SK-N-SH (cell line): ENCODE measurements at regions not wholly inside any gene's neighbourhood (a gene's known extent, or its start where the extent isn't known, plus 50 kb on each side); places are given as distances from the start of the nearest gene placed in this dataset.

Experiments
- CTCF ChIA-PET: fragments of 300-600, 350-600 bp; formaldehyde crosslinking; extraction: SDS; loops from one replicate; lab custom pipeline; 2021; lab: Yijun Ruan, JAX
- POLR2A ChIA-PET: fragments of 350-600 bp; sonication (Branson Sonifier 250); formaldehyde crosslinking; extraction: SDS; loops from one replicate; lab custom pipeline; 2020; ENCODE audit warnings: antibody characterized with exemption, inconsistent platforms; lab: Yijun Ruan, JAX
- DNase-seq: peaks from one replicate; pipeline ENCODE4 v3.0.0; 2012
- H2AFZ ChIP-seq: fragments of 200-600 bp; sonication (generic); 2 replicates; pipeline ENCODE4 v1.8.1; 2016; ENCODE audit warnings: antibody characterized with exemption, mild to moderate bottlenecking, low read depth
- H3F3A ChIP-seq: fragments of 200-600 bp; sonication (generic); replicated peaks from 2 replicates; pipeline ENCODE3; 2016; ENCODE audit warnings: antibody characterized with exemption, mild to moderate bottlenecking; ENCODE audit not compliant: insufficient read depth
- H3K27ac ChIP-seq, 2 experiments: fragments of 200-500 bp in 1 of 2; fragments of 200-600 bp in 1 of 2; sonication (Bioruptor generic) in 1 of 2; sonication (generic), shearing (Covaris generic) in 1 of 2; 2 replicates each; pipeline versions ENCODE4 v1.5.1 to v1.6.1; 2014 to 2016; ENCODE audit warnings: low read depth in 2 of 2, inconsistent platforms in 1 of 2, low read length in 1 of 2, mild to moderate bottlenecking in 1 of 2, mixed read lengths in 1 of 2
- H3K27me3 ChIP-seq: fragments of 200-600 bp; sonication (generic), shearing (Covaris generic); 2 replicates; pipeline ENCODE4 v1.6.1; 2016; ENCODE audit warnings: mixed run types; ENCODE audit not compliant: insufficient read depth
- H3K36me3 ChIP-seq, 2 experiments: fragments of 200-500 bp in 1 of 2; fragments of 200-600 bp in 1 of 2; sonication (Bioruptor generic) in 1 of 2; sonication (generic) in 1 of 2; replicated peaks in 1 of 2; 2 replicates each; pipeline versions ENCODE3 to v1.5.1; 2014 to 2016; ENCODE audit warnings: low read length in 1 of 2, mild to moderate bottlenecking in 1 of 2; ENCODE audit not compliant: insufficient read depth in 2 of 2, control insufficient read depth in 1 of 2
- H3K4me1 ChIP-seq, 2 experiments: fragments of 200-500 bp in 1 of 2; fragments of 200-600 bp in 1 of 2; sonication (Bioruptor generic) in 1 of 2; sonication (generic), shearing (Covaris generic) in 1 of 2; 2 replicates each; pipeline versions ENCODE4 v1.5.1 to v1.6.1; 2014 to 2016; ENCODE audit warnings: low read depth in 1 of 2, low read length in 1 of 2, mixed run types in 1 of 2; ENCODE audit not compliant: insufficient read depth in 2 of 2, control insufficient read depth in 1 of 2
- H3K4me2 ChIP-seq: fragments of 200-600 bp; sonication (generic), shearing (Covaris generic); 2 replicates; pipeline ENCODE4 v1.6.1; 2017; ENCODE audit warnings: mixed run types
- H3K4me3 ChIP-seq, 2 experiments: fragments of 200-500 bp in 1 of 2; fragments of 200-600 bp in 1 of 2; sonication (Bioruptor generic) in 1 of 2; sonication (generic), shearing (Covaris generic) in 1 of 2; 2 replicates each; pipeline versions ENCODE4 v1.5.1 to v1.8.1; 2014 to 2016; ENCODE audit warnings: low read depth in 2 of 2, inconsistent platforms in 1 of 2, low read length in 1 of 2, mild to moderate bottlenecking in 1 of 2, mixed read lengths in 1 of 2, moderate library complexity in 1 of 2
- H3K79me2 ChIP-seq: fragments of 200-600 bp; sonication (generic); 2 replicates; pipeline ENCODE4 v1.8.1; 2017; ENCODE audit warnings: mild to moderate bottlenecking; ENCODE audit not compliant: insufficient read depth
- H3K9ac ChIP-seq: fragments of 200-600 bp; sonication (generic); 2 replicates; pipeline ENCODE4 v1.6.1; 2017; ENCODE audit warnings: mixed run types
- H3K9me2 ChIP-seq: fragments of 200-600 bp; sonication (generic); 2 replicates; pipeline ENCODE4 v1.6.1; 2017; ENCODE audit warnings: mixed run types
- H3K9me3 ChIP-seq: fragments of 200-600 bp; sonication (generic); 2 replicates; pipeline ENCODE4 v1.6.1; 2017; ENCODE audit warnings: mixed run types, mild to moderate bottlenecking, moderate library complexity
- H4K20me1 ChIP-seq: fragments of 200-600 bp; sonication (generic); 2 replicates; pipeline ENCODE4 v1.6.1; 2017; ENCODE audit warnings: mild to moderate bottlenecking, mixed run types; ENCODE audit not compliant: insufficient read depth
- CHD2 ChIP-seq: fragments of 150-350 bp; IDR thresholded peaks from 2 replicates; pipeline ENCODE4 v1.6.1; 2018; ENCODE audit warnings: low read length; ENCODE audit not compliant: partially characterized antibody
- EZH2phosphoT487 ChIP-seq: fragments of 200-600 bp; sonication (generic); IDR thresholded peaks from 2 replicates; pipeline ENCODE4 v1.6.1; 2017; ENCODE audit warnings: low read depth, mixed run types, mild to moderate bottlenecking, antibody characterized with exemption, moderate library complexity, borderline replicate concordance
- FOSL2 ChIP-seq: IDR thresholded peaks from 2 replicates; pipeline ENCODE4 v1.4.0; 2012; ENCODE audit warnings: low read depth, mild to moderate bottlenecking, moderate library complexity, borderline replicate concordance
- FOXM1 ChIP-seq: IDR thresholded peaks from 2 replicates; pipeline ENCODE4 v1.4.0; 2012; ENCODE audit warnings: low read depth, mild to moderate bottlenecking
- GABPA ChIP-seq: IDR thresholded peaks from 2 replicates; pipeline ENCODE4 v1.4.0; 2012; ENCODE audit warnings: low read depth, mild to moderate bottlenecking
- JUND ChIP-seq: IDR thresholded peaks from 2 replicates; pipeline ENCODE4 v1.4.0; 2012
- NFIC ChIP-seq: IDR thresholded peaks from 2 replicates; pipeline ENCODE4 v1.4.0; 2012; ENCODE audit warnings: borderline replicate concordance
- POLR2AphosphoS5 ChIP-seq: IDR thresholded peaks from 2 replicates; pipeline ENCODE4 v1.6.1; 2012; ENCODE audit warnings: low read depth, low read length
- RAD21 ChIP-seq: IDR thresholded peaks from 2 replicates; pipeline ENCODE4 v1.6.1; 2012; ENCODE audit warnings: mild to moderate bottlenecking, low read length
- RFX5 ChIP-seq: IDR thresholded peaks from 2 replicates; pipeline ENCODE4 v1.6.1; 2012; ENCODE audit warnings: mild to moderate bottlenecking, improper control_type of control experiment, low read length
- SIN3A ChIP-seq: IDR thresholded peaks from 2 replicates; pipeline ENCODE4 v1.6.1; 2012; ENCODE audit warnings: low read depth, mild to moderate bottlenecking, low read length, moderate library complexity, borderline replicate concordance
- SMC3 ChIP-seq: IDR thresholded peaks from 2 replicates; pipeline ENCODE4 v1.6.1; 2012; ENCODE audit warnings: low read depth, low read length, improper control_type of control experiment
- TEAD4 ChIP-seq: IDR thresholded peaks from 2 replicates; pipeline ENCODE4 v1.4.0; 2012; ENCODE audit warnings: mild to moderate bottlenecking, borderline replicate concordance; ENCODE audit not compliant: insufficient read depth
- YY1 ChIP-seq: IDR thresholded peaks from 2 replicates; pipeline ENCODE4 v1.4.0; 2012; ENCODE audit warnings: low read depth, mild to moderate bottlenecking
- WGBS: methylation state at CpG from one replicate; pipeline ENCODE4 v1.1.6; 2017; ENCODE audit warnings: low lambda C conversion rate; 5-methylcytosine and 5-hydroxymethylcytosine counted together
- TF ChIP-seq, protein P1 (sequence below): IDR thresholded peaks from 2 replicates; pipeline ENCODE4; 2012
- TF ChIP-seq, protein P2 (sequence below): IDR thresholded peaks from 2 replicates; pipeline ENCODE4 v1.4.0; 2012; ENCODE audit warnings: low read depth
- TF ChIP-seq, protein P3 (sequence below): IDR thresholded peaks from 2 replicates; pipeline ENCODE4 v1.4.0; 2012; ENCODE audit warnings: low read depth, borderline replicate concordance
- TF ChIP-seq, protein P4 (sequence below): fragments of 150-350 bp; IDR thresholded peaks from 2 replicates; pipeline ENCODE4 v1.6.1; 2016; ENCODE audit warnings: mild to moderate bottlenecking, low read depth, low read length

DNA sequence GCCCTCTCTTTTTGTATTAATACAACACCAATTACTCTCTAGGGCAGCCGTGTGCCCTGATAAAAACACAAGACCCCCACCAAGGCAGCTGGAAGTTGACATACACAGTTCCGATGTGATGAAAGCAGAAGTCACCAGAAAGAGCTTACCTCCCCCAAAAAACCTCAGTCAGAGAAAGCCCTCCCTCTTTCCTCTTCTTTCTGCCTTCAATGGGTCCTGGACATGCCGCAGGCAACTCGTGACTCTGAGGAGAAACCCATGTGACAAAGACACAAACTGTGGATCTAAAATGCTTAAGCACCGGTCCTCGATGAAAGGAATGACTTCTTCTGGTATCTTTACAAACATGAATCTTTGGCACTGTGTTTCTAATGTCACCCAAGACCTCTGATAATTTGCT is 117.7 kb upstream of the CCDC28A start:
- no peaks in the 10 kb centered on the region for H3K9me3 ChIP-seq
- no peak overlapping the region for H3K4me2 ChIP-seq
- no peak overlapping the region for H3K27ac ChIP-seq
- H3K79me2 ChIP-seq, result no peaks in the 10 kb centered on the region
- H2AFZ ChIP-seq, result no peak overlapping the region
- peaks cover 0 to 4% of the 10 kb centered on the region in 2 experiments; a peak in 1 of 4 replicates for H3K4me1 ChIP-seq
- H3K27me3 ChIP-seq, result peaks cover 30% of the 10 kb centered on the region
- H3K9me2 ChIP-seq, result no peaks in the 10 kb centered on the region
- TF ChIP-seq SMC3 (no peak), NFIC (no peak), POLR2AphosphoS5 (no peak), EZH2phosphoT487 (no peak), RAD21 (no peak), SIN3A (no peak), FOXM1 (no peak), TEAD4 (no peak), GABPA (no peak), YY1 (no peak), CHD2 (no peak), JUND (no peak), RFX5 (no peak), FOSL2 (no peak)
- TF ChIP-seq, protein P1, sequence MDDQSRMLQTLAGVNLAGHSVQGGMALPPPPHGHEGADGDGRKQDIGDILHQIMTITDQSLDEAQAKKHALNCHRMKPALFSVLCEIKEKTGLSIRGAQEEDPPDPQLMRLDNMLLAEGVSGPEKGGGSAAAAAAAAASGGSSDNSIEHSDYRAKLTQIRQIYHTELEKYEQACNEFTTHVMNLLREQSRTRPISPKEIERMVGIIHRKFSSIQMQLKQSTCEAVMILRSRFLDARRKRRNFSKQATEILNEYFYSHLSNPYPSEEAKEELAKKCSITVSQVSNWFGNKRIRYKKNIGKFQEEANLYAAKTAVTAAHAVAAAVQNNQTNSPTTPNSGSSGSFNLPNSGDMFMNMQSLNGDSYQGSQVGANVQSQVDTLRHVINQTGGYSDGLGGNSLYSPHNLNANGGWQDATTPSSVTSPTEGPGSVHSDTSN, result no peak
- TF ChIP-seq, protein P2, sequence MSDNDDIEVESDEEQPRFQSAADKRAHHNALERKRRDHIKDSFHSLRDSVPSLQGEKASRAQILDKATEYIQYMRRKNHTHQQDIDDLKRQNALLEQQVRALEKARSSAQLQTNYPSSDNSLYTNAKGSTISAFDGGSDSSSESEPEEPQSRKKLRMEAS, result no peak
- TF ChIP-seq, protein P3, sequence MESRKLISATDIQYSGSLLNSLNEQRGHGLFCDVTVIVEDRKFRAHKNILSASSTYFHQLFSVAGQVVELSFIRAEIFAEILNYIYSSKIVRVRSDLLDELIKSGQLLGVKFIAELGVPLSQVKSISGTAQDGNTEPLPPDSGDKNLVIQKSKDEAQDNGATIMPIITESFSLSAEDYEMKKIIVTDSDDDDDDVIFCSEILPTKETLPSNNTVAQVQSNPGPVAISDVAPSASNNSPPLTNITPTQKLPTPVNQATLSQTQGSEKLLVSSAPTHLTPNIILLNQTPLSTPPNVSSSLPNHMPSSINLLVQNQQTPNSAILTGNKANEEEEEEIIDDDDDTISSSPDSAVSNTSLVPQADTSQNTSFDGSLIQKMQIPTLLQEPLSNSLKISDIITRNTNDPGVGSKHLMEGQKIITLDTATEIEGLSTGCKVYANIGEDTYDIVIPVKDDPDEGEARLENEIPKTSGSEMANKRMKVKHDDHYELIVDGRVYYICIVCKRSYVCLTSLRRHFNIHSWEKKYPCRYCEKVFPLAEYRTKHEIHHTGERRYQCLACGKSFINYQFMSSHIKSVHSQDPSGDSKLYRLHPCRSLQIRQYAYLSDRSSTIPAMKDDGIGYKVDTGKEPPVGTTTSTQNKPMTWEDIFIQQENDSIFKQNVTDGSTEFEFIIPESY, result no peak
- TF ChIP-seq, protein P4, sequence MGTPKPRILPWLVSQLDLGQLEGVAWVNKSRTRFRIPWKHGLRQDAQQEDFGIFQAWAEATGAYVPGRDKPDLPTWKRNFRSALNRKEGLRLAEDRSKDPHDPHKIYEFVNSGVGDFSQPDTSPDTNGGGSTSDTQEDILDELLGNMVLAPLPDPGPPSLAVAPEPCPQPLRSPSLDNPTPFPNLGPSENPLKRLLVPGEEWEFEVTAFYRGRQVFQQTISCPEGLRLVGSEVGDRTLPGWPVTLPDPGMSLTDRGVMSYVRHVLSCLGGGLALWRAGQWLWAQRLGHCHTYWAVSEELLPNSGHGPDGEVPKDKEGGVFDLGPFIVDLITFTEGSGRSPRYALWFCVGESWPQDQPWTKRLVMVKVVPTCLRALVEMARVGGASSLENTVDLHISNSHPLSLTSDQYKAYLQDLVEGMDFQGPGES, result no peak
- ChIA-PET POLR2A (no interaction called here), CTCF (no interaction called here)
- H3F3A ChIP-seq, result no peaks in the 10 kb centered on the region
- no peaks in the 10 kb centered on the region for H4K20me1 ChIP-seq
- H3K36me3 ChIP-seq, result no peaks in the 10 kb centered on the region
- no peak for DNase-seq
- H3K4me3 ChIP-seq, result no peak overlapping the region
- WGBS, result 21% methylated on average over 6 of the region's 6 CpGs
- no peak overlapping the region for H3K9ac ChIP-seq
